GM12864 (cell line): ENCODE measurements at regions not wholly inside any gene's neighbourhood (a gene's known extent, or its start where the extent isn't known, plus 50 kb on each side); places are given as distances from the start of the nearest gene placed in this dataset.

Experiments used
- DNase-seq: peaks from one replicate; pipeline ENCODE4 v3.0.0-alpha.2; 2011; ENCODE audit warnings: low read depth
- H3K4me3 ChIP-seq: 2 replicates; pipeline ENCODE4 v1.5.1; 2011; ENCODE audit warnings: mild to moderate bottlenecking, low read depth, low read length, control low read depth
- TF ChIP-seq, protein P1 (sequence below): IDR thresholded peaks from 2 replicates; pipeline ENCODE4 v1.5.1; 2011; ENCODE audit warnings: low read depth, mild to moderate bottlenecking, moderate library complexity, low read length, control low read depth, inconsistent platforms; ENCODE audit errors: missing control alignments

DNA sequence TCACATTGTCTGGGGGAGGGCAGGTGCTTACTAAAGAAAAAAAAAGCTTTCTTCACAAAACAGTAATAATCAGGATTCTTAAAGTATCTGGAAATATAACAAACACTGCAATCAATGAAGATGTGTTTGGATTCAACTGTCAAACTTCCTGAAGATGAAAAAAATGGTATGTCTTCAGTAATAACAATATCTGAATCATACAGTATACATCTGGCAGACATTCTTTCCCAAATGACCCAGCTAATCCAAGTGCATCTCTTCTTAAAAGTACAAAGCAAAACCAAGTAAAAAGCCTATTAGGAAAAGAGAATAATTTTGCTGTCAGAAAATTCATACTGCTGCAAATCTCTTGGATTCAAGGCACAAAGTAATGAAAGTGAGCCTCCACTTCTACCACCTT lies 145.0 kb upstream of the MCTP2 start:
- H3K4me3 ChIP-seq: no peak overlapping the region
- DNase-seq: no peak

DNA sequence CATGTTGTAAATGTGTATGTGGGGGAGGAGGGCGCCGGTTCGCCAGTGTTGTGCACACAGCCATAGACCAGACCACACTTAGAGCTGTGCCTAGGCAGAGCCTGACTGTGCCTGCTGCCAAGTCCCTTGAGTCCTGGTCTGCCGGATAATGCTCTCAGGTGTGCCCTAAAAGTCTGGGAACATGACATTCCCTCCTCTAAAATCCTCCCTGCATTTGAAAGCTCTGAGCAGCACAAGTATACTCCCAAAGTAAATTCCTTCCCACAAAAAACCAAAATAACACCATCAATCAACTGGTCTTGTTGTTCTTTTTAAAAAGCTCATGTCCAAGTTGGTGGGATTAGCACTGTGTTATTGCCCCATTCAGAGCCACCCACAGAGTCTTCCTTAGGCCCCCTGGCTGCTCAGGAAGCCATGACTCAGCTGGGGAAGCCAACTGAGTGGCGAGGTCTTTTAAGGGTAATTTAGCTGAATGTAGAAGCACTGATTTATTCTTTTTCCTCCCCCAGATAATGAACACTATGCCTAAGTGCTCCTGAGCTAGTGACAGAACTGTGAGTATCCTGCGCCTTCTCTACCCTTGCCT lies 147.8 kb upstream of the MCTP2 start:
- TF ChIP-seq, protein P1, sequence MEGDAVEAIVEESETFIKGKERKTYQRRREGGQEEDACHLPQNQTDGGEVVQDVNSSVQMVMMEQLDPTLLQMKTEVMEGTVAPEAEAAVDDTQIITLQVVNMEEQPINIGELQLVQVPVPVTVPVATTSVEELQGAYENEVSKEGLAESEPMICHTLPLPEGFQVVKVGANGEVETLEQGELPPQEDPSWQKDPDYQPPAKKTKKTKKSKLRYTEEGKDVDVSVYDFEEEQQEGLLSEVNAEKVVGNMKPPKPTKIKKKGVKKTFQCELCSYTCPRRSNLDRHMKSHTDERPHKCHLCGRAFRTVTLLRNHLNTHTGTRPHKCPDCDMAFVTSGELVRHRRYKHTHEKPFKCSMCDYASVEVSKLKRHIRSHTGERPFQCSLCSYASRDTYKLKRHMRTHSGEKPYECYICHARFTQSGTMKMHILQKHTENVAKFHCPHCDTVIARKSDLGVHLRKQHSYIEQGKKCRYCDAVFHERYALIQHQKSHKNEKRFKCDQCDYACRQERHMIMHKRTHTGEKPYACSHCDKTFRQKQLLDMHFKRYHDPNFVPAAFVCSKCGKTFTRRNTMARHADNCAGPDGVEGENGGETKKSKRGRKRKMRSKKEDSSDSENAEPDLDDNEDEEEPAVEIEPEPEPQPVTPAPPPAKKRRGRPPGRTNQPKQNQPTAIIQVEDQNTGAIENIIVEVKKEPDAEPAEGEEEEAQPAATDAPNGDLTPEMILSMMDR: no peak
- H3K4me3 ChIP-seq: no peak overlapping the region
- DNase-seq: no peak

More for the DNA sequence above, 145.0 kb upstream of the MCTP2 start:
- TF ChIP-seq, protein P1: no peak

DNA sequence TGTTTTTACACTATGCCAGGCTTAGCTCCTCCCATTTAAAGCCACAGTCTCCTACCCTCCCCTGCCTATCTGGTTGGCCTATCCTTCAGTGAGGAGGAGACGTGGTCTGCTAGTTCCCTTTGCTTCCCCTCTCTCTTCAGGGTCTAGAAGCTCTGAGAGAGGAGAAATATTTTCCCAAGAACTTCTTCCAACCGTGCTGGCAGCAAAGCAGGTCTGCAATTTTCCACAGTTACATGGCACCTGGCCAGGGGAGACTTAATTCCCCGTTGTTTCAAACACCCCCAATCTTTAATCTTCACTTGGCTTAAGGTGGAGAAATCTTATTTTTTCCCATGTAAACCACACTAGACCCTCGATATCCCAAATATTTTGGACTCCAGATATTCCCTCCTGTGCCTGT lies 149.5 kb upstream of the MCTP2 start:
- H3K4me3 ChIP-seq: no peak overlapping the region
- no peak for DNase-seq
- TF ChIP-seq, protein P1: no peak

DNA sequence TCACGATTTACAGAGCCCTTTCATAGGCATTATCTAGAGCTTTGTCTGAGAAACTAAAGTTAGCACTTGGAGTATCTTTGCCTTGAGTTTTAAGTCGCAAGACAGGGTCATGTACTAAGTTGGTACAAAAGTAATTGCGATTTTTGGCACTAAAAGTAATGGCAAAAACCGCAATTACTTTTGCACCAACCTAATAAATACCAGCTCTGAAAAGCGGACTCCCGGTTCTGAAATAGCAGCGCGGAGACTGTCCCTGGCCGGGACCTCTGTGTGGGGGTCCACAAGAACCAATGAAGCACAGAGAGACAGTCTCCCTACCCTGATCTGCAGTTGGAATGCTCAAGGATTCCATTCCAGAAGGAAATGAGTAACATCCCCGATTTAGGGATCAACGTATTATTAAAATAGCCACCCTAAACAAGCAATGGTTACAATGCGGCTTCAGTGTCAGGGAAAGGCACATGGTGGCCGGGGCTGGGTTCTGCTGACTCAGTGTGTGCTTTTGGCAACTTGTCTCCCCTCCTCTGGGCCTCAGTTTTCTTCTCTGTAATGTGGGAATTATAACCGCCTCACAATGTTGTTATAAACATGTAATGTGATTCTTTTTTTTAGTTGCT lies 150.3 kb upstream of the MCTP2 start:
- no peak overlapping the region for H3K4me3 ChIP-seq
- no peak for DNase-seq
- TF ChIP-seq, protein P1: no peak

DNA sequence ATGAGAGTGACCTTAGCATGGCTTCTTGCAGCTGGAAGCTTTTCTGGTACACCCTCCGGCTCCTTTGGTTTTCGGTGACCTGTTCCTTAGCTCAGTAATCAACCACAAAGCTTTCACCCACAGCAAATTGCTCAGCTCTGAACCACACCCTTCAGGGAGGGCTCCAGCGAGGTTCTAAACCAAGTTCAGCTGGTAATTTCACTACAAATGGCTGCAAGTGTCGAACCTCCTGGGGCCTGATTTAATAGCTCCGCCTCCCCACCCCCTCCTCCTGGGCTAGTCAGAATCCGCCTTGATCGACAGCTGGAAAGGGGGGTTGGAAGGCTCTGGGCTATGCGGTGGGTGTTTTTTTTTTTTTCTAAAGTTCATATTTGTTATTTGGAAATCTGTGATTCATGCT lies 150.9 kb upstream of the MCTP2 start:
- H3K4me3 ChIP-seq: no peak overlapping the region
- DNase-seq: no peak
- TF ChIP-seq, protein P1: no peak

DNA sequence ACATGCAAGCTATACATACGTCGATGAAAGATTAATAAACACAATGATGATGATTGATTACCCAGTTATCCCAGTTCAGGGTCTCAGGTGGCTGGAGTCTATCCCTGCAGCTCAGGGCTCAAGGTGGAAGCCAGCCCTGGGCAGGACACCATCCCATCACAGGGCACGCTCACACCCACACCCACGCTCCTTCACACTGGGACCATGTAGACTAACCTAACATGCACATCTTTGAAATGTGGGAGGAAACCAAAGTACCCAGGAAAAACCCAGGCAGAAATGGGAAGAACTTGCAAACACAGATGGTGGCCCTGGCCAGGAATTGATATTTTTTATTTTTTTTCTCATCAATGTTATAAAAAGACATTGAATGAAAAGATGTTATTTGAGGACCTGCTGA lies 151.4 kb upstream of the MCTP2 start:
- H3K4me3 ChIP-seq: no peak overlapping the region
- DNase-seq: no peak
- TF ChIP-seq, protein P1: no peak

DNA sequence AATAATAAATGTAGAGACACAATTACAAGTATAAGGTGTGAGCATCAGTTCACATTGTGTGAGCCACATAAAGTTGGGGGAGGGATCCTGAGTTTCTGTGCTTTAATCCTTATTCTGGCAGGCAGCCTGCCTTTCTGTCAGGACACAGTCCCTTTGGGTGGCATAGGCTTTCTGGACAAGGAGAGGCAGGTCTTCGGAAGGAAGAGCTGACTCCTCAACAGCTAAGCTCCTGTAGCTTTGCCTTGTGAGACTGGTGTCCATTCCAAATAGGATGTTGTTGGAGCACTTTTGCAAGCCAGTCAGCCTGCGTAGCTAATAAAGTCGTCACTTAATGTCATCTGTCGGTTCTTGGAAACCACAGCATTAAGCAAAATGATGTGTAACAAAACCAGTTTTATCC lies 151.9 kb upstream of the MCTP2 start:
- no peak for DNase-seq
- H3K4me3 ChIP-seq: no peak overlapping the region
- TF ChIP-seq, protein P1: no peak
